GM18498 (cell line): ENCODE measurements at regions not wholly inside any gene's neighbourhood (a gene's known extent, or its start where the extent isn't known, plus 50 kb on each side); places are given as distances from the start of the nearest gene placed in this dataset.
"Not testable (repeated sequence)": the region's sequence is repeated elsewhere in the genome, so short reads cannot be mapped to it uniquely, and the experiment has no call there.

Source experiments
- ATAC-seq: cut with Tn5 transposase; IDR thresholded peaks from one replicate; pipeline ENCODE4 v1.9.1; 2021; ENCODE audit warnings: mild to moderate bottlenecking, moderate library complexity; ENCODE audit not compliant: unreplicated experiment

GRCh38 chr4:174080361-174080760, 203.1 kb downstream of the FBXO8 start:
- ATAC-seq, result no peak

DNA sequence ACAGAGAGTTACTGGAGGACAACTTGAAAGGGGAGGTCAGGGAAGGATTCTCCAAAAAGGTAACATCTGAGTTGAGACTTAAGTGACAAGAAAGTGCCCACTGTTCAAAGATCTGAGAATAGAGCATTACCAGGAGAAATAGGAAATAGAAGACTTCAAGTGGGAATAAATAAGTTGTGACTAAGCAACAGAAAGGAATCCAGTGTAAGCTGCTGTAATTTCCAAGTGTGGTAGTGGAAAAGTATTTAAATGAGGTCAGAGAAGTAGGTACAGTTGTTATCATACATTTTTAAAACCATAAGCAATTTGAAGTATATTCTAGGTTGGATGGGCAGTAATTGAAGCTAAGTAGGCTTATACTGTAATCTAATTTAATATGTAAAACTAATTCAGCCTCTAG, 211.9 kb downstream of the FBXO8 start:
- no peak for ATAC-seq

DNA sequence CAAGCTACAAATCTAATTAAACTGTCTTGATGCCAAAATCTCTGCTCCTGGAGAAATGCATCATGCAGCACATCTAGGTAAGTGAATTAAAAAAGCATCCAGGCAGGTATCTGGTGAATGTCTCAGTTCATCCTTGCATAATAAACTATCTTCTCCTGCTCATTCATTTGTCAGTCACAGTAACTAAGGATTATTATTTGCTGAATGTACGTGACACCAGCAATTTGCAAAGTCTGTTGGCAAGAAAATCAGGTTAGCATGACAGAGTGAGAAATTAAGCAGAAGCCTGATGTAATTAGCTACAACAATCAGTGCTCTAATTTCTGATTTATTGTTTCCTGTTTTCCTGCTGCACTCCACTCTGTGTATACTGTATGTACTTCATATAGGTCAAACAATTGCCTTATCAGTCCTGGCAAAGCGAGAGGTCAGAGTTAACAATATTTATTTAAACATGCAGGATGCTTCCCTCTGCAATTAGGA, 213.6 kb downstream of the FBXO8 start:
- no peak for ATAC-seq

GRCh38 chr4:174066611-174067205, 216.8 kb downstream of the FBXO8 start:
- ATAC-seq, result no peak

GRCh38 chr4:174062831-174063230, 220.6 kb downstream of the FBXO8 start:
- ATAC-seq, result no peak

- ATAC-seq, result no peak
These were observed 222.4 kb downstream of the FBXO8 start for GRCh38 chr4:174061026-174061425.

- ATAC-seq, result no peak
These were observed 224.6 kb downstream of the FBXO8 start for GRCh38 chr4:174058846-174059245.

DNA sequence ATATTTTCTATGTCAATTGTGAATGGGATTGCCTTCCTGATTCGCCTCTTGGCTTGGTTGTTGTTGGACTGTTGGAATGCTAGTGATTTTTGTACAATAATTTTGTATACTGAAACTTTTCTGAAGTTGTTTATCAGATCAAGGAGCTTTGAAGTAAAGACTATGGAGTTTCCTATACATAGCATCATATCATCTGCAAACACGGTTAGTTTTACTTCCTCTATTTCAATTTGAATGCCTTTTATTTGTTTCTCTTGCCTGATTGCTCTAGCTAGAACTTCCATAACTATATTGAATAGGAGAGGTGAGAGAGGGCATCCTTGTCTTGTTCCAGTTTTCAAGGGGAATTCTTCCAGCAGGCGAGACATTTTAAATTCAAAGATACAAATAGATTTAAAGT, 226.5 kb downstream of the FBXO8 start:
- no peak for ATAC-seq

- ATAC-seq, result no peak
These were observed 228.1 kb downstream of the FBXO8 start for GRCh38 chr4:174055344-174055743.

GRCh38 chr4:174053895-174054294, 229.6 kb downstream of the FBXO8 start:
- no peak for ATAC-seq

GRCh38 chr4:174047363-174047762, 236.1 kb downstream of the FBXO8 start:
- no peak for ATAC-seq

DNA sequence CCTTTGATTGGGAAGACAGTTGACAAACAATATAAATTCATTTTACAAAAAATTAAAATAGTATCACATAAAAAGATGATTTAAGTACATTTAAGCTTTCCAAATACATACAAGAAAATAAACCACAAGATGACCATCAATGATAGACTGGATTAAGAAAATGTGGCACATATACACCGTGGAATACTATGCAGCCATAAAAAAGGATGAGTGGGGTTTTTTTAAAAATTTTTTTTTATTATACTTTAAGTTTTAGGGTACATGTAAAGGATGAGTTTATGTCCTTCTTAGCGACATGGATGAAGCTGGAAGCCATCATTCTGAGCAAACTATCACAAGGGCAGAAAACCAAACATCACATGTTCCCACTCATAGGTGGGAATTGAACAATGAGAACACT, 237.6 kb downstream of the FBXO8 start:
- ATAC-seq, result not testable (repeated sequence)

DNA sequence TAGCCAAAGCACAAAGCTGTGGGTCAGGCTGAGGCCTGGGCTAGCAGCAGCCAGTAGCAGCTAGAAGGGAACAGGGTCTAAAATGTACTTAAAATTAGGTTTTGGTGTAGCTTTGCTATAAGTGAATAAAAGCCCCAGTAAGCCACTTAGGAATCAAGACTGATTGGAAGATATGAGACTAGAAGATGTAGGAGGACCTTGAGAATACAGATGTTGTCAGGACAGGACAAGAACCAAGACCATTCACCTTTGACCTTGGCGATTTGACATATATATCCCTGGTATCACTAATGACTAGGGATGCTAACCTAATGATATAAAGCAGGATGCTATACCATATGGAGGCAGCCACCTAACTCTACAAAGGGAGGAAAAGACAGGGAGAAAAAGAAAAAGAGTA, 238.1 kb downstream of the FBXO8 start:
- no peak for ATAC-seq

DNA sequence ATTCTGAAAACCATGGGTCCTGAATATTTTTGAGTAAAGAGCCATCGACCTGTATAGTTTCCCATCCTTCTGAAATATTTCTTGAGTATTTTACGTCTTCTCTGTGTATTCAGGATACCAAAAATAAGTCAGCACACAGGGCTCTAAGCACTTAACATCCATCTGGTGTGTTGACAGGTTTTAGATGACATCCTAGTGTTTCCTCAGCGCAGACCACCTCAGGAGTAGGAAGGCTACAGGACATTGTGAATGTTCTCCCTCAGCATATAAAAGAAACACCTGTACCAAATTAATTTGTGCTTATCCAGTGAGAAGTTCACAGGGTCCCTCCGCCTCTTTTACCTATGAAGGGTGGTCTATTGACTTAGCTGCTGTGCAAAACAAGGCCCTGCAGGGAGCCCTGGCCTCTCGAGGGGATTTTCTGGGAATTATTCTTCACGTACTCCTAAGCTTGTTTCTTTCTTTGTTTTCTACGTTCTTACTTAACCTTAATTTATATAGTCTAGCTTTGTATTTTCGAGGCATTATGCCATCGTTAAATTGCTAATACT, 241.8 kb downstream of the FBXO8 start:
- ATAC-seq, result no peak

DNA sequence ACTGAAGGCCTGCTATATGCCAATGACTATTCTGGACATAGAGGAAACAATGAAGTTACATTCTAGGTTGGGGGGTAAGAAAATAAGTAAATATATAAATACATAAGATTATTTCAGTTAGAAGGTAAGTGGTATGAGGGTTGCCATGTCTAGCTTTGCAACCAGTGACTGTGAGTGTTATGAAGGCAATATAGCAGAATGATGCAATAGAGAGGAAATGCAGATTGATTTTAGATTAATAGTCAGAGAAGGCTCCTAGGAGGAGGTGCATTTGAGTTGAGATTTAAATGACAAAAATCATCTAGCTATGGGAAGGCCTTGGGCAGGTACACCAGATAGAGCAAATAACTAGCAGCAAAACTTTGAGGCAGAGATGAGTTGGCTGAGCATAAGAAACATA, 243.2 kb downstream of the FBXO8 start:
- ATAC-seq, result no peak

DNA sequence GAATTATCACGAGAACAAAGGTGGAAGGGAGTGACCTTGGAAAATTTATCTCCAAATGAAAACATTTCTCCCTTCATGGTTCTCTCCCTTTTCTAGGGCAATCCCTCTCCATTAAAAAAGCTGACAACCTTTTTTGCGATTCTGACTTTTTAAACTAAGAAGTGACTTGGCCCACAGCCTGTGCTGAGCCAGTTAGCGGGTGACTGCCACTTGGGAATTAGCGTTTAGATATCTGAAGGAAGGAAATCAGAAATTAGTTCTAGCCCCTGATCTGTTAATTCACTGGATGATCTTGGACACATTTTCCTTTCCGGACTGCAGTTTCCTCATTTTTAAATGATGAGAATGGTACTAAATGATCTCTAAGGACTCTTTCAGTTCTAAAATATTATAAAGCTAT, 245.0 kb downstream of the FBXO8 start:
- no peak for ATAC-seq

DNA sequence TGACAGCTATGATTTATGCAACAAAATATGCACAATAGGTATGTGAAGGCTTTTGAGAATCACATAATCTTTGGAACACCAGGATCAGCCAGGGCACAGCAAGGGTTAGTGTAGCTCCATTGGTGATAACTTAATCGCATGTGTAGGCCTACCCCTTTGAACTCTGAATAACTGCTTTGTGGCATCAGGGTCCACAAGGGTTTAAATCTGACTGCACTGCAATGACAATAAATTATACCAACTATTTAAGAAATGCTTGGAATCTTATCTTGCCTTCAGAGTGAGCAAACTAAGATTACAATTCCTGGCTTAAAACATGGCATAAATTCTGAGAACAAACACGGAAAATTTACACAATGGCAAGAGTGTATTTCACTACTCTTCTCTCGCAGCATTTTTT, 245.8 kb downstream of the FBXO8 start:
- no peak for ATAC-seq

DNA sequence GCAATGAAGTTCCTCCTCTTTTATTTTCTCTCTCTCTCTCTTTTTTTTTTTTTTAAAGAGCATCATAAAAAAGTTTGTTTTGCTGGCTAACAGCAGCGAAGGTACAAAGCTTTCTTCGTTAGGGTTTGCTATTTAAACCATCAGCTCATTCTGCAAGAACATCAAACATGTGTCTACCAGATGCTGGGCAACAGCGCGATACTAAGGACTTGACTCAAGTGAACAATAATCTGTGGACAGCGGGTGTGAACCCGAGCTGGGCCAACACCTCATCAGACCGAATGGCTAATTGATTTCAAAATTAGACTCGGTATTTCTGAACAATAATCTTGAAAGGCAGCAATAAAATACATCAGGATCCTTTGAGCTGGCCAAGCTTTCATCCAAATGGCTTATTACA, 246.4 kb downstream of the FBXO8 start:
- ATAC-seq, result no peak

GRCh38 chr4:174036576-174036975, 246.9 kb downstream of the FBXO8 start:
- ATAC-seq, result no peak

- ATAC-seq, result no peak
These were observed 247.4 kb downstream of the FBXO8 start for GRCh38 chr4:174036111-174036510.

DNA sequence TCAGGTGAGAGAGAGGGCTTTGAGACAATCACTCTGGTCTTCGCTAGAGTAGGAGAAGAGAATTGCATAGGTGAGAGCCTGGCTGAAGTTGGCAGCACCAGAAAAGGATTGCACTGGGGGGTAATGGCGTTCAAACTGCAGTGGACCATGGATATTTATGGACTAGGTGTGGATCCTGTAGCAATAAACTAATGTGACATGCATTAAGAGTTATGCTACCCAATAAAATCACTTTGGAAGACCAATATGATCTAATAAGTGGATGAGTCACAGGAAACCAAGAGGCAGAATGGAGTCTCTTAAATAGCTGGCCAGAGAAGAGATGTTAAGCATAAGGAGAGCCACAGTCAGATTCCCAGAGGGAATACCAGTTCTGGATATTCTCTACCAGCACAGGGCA, 259.8 kb downstream of the FBXO8 start:
- ATAC-seq, result no peak

GRCh38 chr4:174018236-174018635, 265.2 kb downstream of the FBXO8 start:
- no peak for ATAC-seq

DNA sequence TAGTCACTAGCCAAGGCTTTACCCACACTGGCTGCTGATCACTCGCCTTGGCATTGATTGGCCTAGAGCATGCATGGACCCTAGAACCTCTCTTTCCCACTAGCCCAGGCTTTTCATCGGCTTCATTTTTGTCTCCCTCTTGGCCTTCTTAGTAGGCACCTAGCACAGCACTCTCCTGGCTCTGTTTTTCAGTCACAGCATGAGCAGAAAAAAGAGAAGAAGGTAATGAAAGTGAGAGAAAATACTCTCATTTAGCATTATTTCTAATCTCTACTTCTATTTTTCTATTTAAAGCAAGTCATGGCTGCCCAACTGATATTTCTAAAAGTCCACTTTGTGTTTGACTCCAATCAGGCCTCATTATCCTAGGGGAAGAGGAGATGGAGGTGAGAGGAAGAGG, 267.2 kb downstream of the FBXO8 start:
- no peak for ATAC-seq
